Aorta (tissue), 5 donors: ENCODE measurements at regions not wholly inside any gene's neighbourhood (a gene's known extent, or its start where the extent isn't known, plus 50 kb on each side); places are given as distances from the start of the nearest gene placed in this dataset.

ENCODE experiments used
- ATAC-seq: fragments of 200-7000 bp; cut with Tn5 transposase; one replicate; pipeline ENCODE4 v1.9.1; 2022; ENCODE audit warnings: moderate library complexity; ENCODE audit not compliant: low FRiP score
- DNase-seq, 2 donors: peaks; one replicate each; pipeline ENCODE4 v3.0.0-alpha.2; 2020
- H3K27ac ChIP-seq, 2 donors: one replicate each; pipeline ENCODE4 v1.5.1; 2013; ENCODE audit warnings: low read length in 2 of 2, mild to moderate bottlenecking in 2 of 2, moderate library complexity in 2 of 2, control low read depth in 1 of 2, inconsistent platforms in 1 of 2, low read depth in 1 of 2
- H3K27me3 ChIP-seq, 2 donors: one replicate each; pipeline ENCODE4 v1.6.1; 2013; ENCODE audit warnings: control low read depth in 1 of 2, low read length in 1 of 2, mild to moderate bottlenecking in 1 of 2, moderate library complexity in 1 of 2; ENCODE audit not compliant: insufficient read depth in 2 of 2, control insufficient read depth in 1 of 2
- H3K36me3 ChIP-seq, 2 donors: one replicate each; pipeline ENCODE4 v1.6.1; 2013; ENCODE audit warnings: control low read depth in 1 of 2, low read length in 1 of 2, mild to moderate bottlenecking in 1 of 2; ENCODE audit not compliant: insufficient read depth in 2 of 2, control insufficient read depth in 1 of 2
- H3K4me1 ChIP-seq, 2 donors: one replicate each; pipeline ENCODE4 v1.6.1; 2013; ENCODE audit warnings: low read length in 2 of 2, control low read depth in 1 of 2, mild to moderate bottlenecking in 1 of 2, moderate library complexity in 1 of 2; ENCODE audit not compliant: insufficient read depth in 2 of 2, control insufficient read depth in 1 of 2
- H3K4me3 ChIP-seq, 2 donors: one replicate each; pipeline ENCODE4 v1.5.1; 2013; ENCODE audit warnings: low read length in 2 of 2, control low read depth in 1 of 2, mild to moderate bottlenecking in 1 of 2
- H3K9me3 ChIP-seq: one replicate; pipeline ENCODE4 v1.6.1; 2013; ENCODE audit warnings: mild to moderate bottlenecking, low read length; ENCODE audit not compliant: control insufficient read depth
- WGBS, 2 donors: extraction: QIAGEN DNeasy Blood & Tissue Kit; methylation state at CpG; one replicate each; pipeline ENCODE4 v1.1.7; 2013; 5-methylcytosine and 5-hydroxymethylcytosine counted together
- intact Hi-C, 2 donors: fragments of 100-400 bp; cut with DNase I; formaldehyde crosslinking; loops; one replicate each; pipeline versions ENCODE4 v1.14.2 to v1.15.0; 2022
- donor health status: healthy with polysubstance abuse.
- donor health status: Bipolar disorder and iron deficiency.
- donor health status: DM: no; HTN: no; CAD: no.
- donor health status: DM: no; HTN: no; CAD: no.
- donor health status: DM: yes; HTN: yes; CAD: no.

DNA sequence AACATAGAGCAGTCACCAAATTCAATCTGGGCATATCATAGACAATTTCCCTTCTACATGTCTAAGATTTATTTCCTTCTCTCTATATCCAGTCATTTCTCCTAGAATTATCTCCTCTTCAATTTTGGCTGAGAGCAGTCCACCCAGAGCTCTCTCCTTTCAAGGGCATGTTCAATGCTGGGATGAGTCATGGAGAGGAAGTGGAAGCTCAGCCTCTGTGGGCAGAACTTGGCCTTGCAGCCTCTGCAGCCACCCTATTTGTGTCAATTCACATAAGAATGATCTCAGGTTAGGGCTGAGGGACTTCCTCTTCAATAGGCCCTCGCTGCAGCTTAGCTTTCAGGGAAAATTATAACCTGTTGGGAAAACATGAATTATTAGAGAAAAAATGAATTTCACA lies 560.8 kb downstream of the POM121L12 start:
- no peak overlapping the region for H3K4me3 ChIP-seq
- no peaks in the 10 kb centered on the region for H3K4me1 ChIP-seq
- intact Hi-C loops, result no loop called here
- no peak for ATAC-seq
- H3K27ac ChIP-seq, result no peak overlapping the region
- WGBS, 2 donors, result 61 to 62% methylated on average over 1 of the region's 1 CpG
- peaks cover 2% of the 10 kb centered on the region for H3K9me3 ChIP-seq
- H3K36me3 ChIP-seq, result no peaks in the 10 kb centered on the region
- DNase-seq, result no peak
- no peaks in the 10 kb centered on the region for H3K27me3 ChIP-seq

DNA sequence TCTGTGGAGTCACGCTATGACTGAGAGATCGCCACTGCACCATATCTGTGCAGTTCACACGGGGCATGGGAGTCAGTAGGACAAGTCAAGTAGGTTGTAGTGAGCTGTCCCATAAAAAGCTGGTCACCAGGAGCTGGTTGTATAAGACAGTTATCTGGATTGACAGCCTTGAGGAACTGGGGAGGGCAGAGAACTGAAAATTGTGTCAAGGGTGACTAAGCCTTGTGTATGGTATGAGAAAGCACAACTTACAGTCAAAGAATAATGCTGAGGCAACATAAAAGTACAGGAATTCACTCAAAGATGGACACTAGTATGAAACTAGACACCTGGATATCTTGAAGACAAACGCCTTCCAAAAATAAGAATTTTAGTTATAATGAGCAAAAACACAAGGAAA lies 564.9 kb downstream of the POM121L12 start:
- no peaks in the 10 kb centered on the region for H3K36me3 ChIP-seq
- intact Hi-C loops, result no loop called here
- no peak overlapping the region for H3K4me3 ChIP-seq
- DNase-seq (no peak), ATAC-seq (no peak)
- H3K27me3 ChIP-seq, result no peaks in the 10 kb centered on the region
- peaks cover 2% of the 10 kb centered on the region for H3K9me3 ChIP-seq
- WGBS, 2 donors, result 89 to 94% methylated on average over 4 of the region's 4 CpGs
- no peak overlapping the region for H3K27ac ChIP-seq
- no peaks in the 10 kb centered on the region for H3K4me1 ChIP-seq

DNA sequence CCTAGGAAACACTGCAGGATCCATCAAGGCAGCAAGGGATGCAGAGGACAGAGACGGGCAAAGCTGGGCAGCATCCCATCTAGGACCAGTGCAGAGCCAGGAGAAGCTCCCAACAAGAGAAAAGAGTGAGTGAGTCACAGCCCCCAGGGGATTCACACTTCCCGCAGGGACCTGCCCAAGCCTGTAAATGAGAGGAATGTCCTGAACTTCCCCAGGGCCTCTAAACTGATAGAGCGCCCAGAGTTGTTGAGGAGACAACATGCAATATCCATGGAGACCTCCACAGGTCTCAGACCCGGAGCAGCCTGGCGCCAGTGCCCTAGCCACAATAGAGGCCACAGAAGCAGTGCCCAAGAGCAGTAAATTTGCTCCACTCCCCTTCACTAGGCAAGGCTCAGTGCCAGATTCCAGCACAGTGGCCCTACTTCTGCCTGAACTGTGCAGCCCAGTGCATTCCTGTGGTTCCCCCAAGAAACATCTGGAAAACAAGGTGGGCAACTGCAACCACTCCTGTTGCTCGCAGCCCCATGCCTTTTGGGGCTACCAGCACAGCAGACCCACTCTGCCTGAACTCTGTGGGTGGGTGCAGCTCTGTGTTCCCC lies 567.5 kb downstream of the POM121L12 start:
- intact Hi-C loops, result no loop called here
- ATAC-seq (no peak), DNase-seq (no peak)
- Histone ChIP-seq H3K36me3 (no peaks in the 10 kb centered on the region), H3K4me1 (no peaks in the 10 kb centered on the region), H3K4me3 (no peak overlapping the region), H3K27ac (no peak overlapping the region), H3K9me3 (peaks cover 2% of the 10 kb centered on the region), H3K27me3 (no peaks in the 10 kb centered on the region)
- WGBS, 2 donors, result 79 to 82% methylated on average over 6 of the region's 6 CpGs

DNA sequence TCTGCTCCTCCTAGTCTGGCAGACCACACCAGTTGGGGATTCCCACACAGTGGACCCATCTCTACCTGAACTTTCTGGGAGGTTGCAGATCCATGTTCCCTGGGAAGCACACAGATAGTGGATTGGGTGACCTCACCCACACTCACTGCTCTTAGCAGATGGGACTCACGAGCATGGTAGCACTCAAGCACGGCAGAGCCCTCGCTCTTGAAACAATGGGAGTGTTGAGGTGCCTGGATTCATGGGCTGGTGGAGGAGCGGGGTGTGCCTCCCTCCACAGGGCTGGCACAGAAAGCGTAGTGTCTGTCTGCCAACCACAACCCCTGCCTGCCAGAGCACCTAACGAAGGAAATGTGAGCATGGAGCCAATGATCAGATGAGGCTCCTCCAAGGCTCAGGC lies 568.0 kb downstream of the POM121L12 start:
- Histone ChIP-seq H3K4me1 (no peaks in the 10 kb centered on the region), H3K27ac (no peak overlapping the region), H3K9me3 (peaks cover 2% of the 10 kb centered on the region), H3K4me3 (no peak overlapping the region), H3K36me3 (no peaks in the 10 kb centered on the region), H3K27me3 (no peaks in the 10 kb centered on the region)
- WGBS, 2 donors, result 79 to 81% methylated on average over 6 of the region's 6 CpGs
- intact Hi-C loops, result no loop called here
- no peak for ATAC-seq
- DNase-seq, result no peak

DNA sequence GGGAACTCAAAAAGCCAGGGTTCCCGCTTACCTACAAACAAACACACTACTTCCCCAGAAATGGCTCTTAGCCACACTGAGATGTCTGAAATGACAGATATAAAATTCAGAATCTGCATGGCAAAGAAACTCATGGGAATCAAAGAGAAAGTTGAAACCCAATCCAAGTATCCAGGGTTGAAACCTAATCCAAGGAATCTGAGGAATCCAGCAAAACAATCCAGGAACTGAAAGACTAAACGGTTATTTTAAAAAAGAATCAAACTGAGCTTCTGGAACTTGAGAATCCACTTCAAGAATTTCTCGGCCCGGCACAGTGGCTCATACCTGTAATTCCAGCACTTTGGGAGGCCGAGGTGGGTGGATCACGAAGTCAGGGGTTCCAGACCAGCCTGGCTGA lies 568.8 kb downstream of the POM121L12 start:
- Histone ChIP-seq H3K9me3 (peaks cover 2% of the 10 kb centered on the region), H3K27ac (peak overlapping the region in 1 of 2 donors; percentile 45), H3K27me3 (no peaks in the 10 kb centered on the region), H3K36me3 (no peaks in the 10 kb centered on the region), H3K4me3 (no peak overlapping the region), H3K4me1 (no peaks in the 10 kb centered on the region)
- WGBS, 2 donors, result 8 to 14% methylated on average over 6 of the region's 6 CpGs
- DNase-seq (no peak), ATAC-seq (no peak)
- intact Hi-C loops, result no loop called here

DNA sequence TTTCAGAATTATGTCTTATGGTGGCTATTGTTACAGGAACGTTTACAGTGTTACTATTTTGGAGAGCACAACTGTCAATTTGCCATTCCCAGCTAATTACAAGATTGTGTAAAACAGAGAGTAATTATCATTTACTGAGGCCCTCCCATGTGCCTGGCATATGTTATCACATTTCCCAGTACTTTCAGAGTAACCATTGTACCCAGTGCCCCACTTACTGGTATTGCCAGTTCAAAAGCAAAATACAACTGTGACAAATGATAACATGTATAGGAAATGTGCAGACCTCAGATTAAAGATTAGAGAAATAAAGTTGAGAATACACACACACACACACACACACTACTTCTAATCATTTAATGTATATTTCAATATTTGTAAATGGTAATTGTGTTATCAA lies 572.5 kb downstream of the POM121L12 start:
- H3K27me3 ChIP-seq, result no peaks in the 10 kb centered on the region
- DNase-seq, result no peak
- no peak overlapping the region for H3K27ac ChIP-seq
- intact Hi-C loops, result no loop called here
- H3K4me3 ChIP-seq, result no peak overlapping the region
- H3K9me3 ChIP-seq, result no peaks in the 10 kb centered on the region
- ATAC-seq, result no peak
- H3K36me3 ChIP-seq, result no peaks in the 10 kb centered on the region
- H3K4me1 ChIP-seq, result no peaks in the 10 kb centered on the region
- WGBS, 2 donors, result 43 to 58% methylated on average over 1 of the region's 1 CpG

DNA sequence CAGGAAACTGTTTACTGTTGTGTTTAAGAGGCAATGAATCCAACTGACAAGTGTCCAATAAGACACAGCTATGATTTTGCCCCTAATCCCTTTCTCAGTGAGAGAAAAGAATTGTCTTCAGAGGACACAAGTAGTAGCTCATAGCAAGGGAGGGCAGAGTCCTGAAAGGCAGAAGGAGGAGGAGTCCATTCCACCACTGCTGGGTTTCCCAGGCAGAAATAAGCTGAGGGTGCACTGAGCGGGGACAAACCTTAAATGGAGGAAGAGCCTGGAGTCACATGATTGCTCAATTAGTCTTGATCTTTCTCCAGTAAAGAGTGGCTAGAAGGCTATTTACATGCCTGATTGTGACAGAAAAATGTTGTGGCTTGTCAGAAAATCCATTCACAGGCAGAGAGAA lies 573.8 kb downstream of the POM121L12 start:
- no peaks in the 10 kb centered on the region for H3K4me1 ChIP-seq
- H3K27me3 ChIP-seq, result no peaks in the 10 kb centered on the region
- no peaks in the 10 kb centered on the region for H3K9me3 ChIP-seq
- intact Hi-C loops, result no loop called here
- DNase-seq (no peak), ATAC-seq (no peak)
- H3K4me3 ChIP-seq, result no peak overlapping the region
- no peaks in the 10 kb centered on the region for H3K36me3 ChIP-seq
- no peak overlapping the region for H3K27ac ChIP-seq
- WGBS, 2 donors, result 82 to 90% methylated on average over 1 of the region's 1 CpG

DNA sequence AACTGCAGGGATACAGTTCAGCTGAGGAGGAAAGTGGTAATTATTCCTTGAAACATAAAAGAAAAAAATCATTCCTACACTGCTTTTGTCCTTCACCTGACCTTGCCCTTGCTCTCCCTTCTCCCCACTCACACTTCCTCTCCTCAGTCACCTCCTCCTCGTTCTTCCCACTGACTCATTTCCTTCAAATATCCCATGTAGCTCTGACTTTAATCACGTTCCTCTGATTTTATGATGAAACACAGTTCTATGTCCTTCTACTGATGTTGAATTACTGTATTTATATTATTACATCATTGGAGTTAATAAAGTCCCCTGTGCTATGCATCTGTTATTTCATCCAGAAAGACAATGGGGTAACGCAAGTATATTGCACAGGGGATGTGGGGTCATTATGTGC lies 575.6 kb downstream of the POM121L12 start:
- no peak for DNase-seq
- WGBS, 2 donors, result 51 to 52% methylated on average over 3 of the region's 3 CpGs
- Histone ChIP-seq H3K27me3 (no peaks in the 10 kb centered on the region), H3K4me1 (no peaks in the 10 kb centered on the region), H3K9me3 (no peaks in the 10 kb centered on the region), H3K4me3 (no peak overlapping the region), H3K27ac (no peak overlapping the region), H3K36me3 (no peaks in the 10 kb centered on the region)
- intact Hi-C loops, result no loop called here
- ATAC-seq, result no peak

DNA sequence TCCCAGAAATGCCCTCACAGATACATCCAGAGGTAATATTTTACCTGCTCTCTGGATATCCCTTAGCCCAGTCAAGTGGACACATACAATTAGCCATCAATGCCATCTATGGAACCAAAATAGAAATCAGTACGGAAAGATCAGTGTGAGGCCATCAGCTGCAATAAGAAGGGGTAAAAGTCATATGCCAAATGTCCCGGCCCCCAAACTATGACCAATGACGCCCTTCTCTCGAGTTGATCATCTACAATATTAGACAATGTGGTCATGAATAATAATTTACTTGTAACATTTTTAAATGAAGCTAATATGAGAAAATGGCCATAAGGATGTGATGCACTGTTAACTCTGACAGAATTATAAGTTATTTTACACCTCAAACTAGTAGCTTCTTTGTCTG lies 588.9 kb downstream of the POM121L12 start:
- no peak for ATAC-seq
- WGBS, 2 donors, result 86 to 87% methylated on average over 4 of the region's 4 CpGs
- Histone ChIP-seq H3K36me3 (no peaks in the 10 kb centered on the region), H3K27me3 (no peaks in the 10 kb centered on the region), H3K9me3 (peaks cover 1% of the 10 kb centered on the region), H3K27ac (no peak overlapping the region), H3K4me1 (no peaks in the 10 kb centered on the region), H3K4me3 (no peak overlapping the region)
- intact Hi-C loops, result no loop called here
- no peak for DNase-seq
